Heart left ventricle (tissue), 13 donors: ENCODE measurements at regions not wholly inside any gene's neighbourhood (a gene's known extent, or its start where the extent isn't known, plus 50 kb on each side); places are given as distances from the start of the nearest gene placed in this dataset.

ENCODE experiments used
- POLR2A ChIP-seq, 2 donors: fragments of 450-650 bp; IDR thresholded peaks; one replicate each; pipeline ENCODE4 v1.6.1; 2017; ENCODE audit warnings: antibody characterized with exemption in 2 of 2, mild to moderate bottlenecking in 2 of 2, moderate library complexity in 2 of 2
- TF ChIP-seq, protein P1 (sequence below), 12 donors: fragments of 200-600 bp; sonication (generic) in 4 of 12; IDR thresholded peaks; one replicate each; pipeline versions ENCODE4 v1.5.0 to v1.8.0; 2018 to 2022; ENCODE audit warnings: antibody characterized with exemption in 12 of 12, mild to moderate bottlenecking in 5 of 12
- donor health status: ischemic (EF 13 %, LVEDD 7.1; RV severe dilation, severe dysfunction).
- donor health status: DM: no; HTN: yes; CAD: no.
- donor health status: DM: no; HTN: no; CAD: no.
- donor health status: ischemic (EF 25% LVEDD 6.9; RV normal size, moderate dysfunction).
- donor health status: ischemic (EF 25% LVEDD 5.7; RV mildly dilated, moderate dysfunction).
- donor health status: ischemic (EF 35%, LVEDD 5.7; RV mildly dilated, moderate dysfunction).
- donor health status: nonischemic (EF 11% LVEDD 7.7; RV severe dilation, severe dysfunction).
- donor health status: DM: yes; HTN: yes; CAD: no.
- donor health status: PGD.
- donor health status: ischemic (EF 29% LVEDD 5.4; RV normal size, mild dysfunction).
- donor health status: nonischemic (EF 23%, LVEDD 6.1; RV moderate dilation, normal function).

DNA sequence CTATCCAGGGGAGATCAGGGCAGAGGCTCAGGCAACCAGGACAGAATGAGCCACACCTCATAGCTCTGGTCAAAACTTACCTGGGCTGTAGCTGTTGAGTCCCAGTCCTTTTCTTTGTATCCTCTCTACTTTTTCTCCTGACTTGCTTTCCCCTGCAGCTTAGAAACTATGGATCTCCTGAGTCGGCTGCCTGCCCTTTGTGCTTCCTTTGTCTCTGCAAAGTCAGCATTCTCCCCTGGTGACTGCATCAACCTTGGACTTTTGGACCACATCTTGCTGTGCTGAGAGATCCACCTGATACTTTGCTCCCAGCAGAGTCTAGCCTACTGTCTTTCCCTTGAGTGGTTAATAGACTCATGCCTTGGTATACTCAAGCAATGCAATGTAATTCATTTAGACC, 353.3 kb downstream of the SIPA1L2 start:
- TF ChIP-seq POLR2A (IDR thresholded peaks at IDR 0.05), result no peak
- TF ChIP-seq, protein P1, sequence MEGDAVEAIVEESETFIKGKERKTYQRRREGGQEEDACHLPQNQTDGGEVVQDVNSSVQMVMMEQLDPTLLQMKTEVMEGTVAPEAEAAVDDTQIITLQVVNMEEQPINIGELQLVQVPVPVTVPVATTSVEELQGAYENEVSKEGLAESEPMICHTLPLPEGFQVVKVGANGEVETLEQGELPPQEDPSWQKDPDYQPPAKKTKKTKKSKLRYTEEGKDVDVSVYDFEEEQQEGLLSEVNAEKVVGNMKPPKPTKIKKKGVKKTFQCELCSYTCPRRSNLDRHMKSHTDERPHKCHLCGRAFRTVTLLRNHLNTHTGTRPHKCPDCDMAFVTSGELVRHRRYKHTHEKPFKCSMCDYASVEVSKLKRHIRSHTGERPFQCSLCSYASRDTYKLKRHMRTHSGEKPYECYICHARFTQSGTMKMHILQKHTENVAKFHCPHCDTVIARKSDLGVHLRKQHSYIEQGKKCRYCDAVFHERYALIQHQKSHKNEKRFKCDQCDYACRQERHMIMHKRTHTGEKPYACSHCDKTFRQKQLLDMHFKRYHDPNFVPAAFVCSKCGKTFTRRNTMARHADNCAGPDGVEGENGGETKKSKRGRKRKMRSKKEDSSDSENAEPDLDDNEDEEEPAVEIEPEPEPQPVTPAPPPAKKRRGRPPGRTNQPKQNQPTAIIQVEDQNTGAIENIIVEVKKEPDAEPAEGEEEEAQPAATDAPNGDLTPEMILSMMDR (IDR thresholded peaks at IDR 0.05), result no peak
